HG03175 (cell line): ENCODE measurements at regions not wholly inside any gene's neighbourhood (a gene's known extent, or its start where the extent isn't known, plus 50 kb on each side); places are given as distances from the start of the nearest gene placed in this dataset.
"Not testable (repeated sequence)": the region's sequence is repeated elsewhere in the genome, so short reads cannot be mapped to it uniquely, and the experiment has no call there.

Experiments used
- ATAC-seq: cut with Tn5 transposase; IDR thresholded peaks from one replicate; pipeline ENCODE4 v1.9.1; 2021; ENCODE audit warnings: mild to moderate bottlenecking, moderate library complexity; ENCODE audit not compliant: unreplicated experiment

DNA sequence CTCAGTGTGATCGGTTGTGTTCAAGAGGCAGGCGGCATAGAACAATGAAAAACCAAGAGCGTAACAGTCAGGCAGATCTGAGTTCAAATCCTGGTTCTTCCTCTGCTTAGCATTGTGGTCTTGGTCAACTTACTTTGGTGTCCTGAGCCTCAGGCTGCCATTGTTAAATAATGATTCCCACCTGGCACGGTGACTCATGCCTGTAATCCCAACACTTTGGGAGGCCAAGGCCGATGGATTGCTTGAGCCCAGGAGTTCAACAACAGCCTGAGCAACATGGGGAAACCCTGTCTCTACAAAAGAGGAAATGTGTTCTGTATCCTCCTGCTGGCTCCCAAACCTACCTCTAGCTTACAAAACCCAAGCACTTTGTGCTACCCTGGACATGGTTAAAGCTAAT lies 129.0 kb upstream of the STX18 start:
- ATAC-seq: no peak

DNA sequence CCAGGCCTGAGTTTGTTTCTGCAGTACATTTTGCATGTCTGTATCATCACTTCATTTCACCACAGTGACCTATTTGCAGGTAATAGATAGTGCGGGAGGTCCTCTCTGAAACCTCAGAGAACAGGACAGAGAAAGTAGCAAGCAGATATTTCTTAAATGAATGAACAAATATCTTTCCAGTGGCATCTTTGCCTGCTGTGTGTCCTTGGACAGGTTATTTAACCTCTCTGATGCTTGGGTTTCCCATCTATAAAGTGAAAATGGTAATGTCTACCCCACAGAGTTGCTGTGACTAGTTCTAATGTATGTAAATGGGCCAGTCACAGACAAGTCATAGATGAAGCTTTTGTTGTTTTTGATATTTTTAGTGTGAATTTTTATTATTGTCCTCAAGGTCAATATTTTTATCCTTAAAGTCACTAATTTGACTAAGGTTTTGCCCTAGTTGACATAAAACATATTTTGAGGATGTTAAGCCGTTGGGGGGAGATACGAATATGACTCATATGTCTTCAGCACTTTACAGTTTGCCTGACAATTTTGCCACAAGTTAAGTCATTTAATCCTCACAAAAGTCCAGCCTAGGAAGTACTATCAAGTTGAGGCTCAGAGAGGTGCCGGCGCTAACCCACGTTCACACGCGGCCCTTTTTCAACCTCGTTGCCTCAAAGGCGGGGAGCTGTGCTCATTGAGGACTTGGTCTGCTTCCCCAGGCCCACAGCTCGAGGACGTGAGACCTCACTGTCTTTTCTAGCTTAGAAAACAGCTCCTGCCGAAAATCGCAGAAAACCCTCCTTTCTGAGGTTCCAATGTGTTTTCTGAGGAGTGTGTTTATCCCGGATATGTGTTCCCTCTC lies 126.7 kb upstream of the STX18 start:
- no peak for ATAC-seq

DNA sequence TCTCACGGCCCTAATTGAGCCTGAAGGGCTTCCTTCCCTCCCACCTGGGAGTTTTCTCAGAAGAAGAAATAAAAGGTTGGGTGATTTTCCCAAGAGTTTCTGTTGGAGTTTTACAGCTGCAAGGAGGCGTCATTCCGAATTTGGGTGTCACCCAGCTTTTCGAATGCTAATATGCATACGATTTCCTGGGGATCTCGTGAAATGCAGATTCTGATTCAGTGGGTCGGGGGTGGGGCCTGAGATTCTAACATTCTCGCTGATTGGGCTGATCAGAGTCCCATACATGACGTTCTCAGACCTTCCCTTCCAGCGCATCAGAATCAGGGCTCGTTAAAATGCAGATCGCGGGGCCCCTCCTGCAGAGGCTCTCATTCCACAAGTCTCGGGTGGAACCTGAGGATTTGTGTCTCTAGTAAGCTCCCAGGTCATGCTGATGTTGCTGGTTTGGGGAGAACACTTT lies 125.8 kb upstream of the STX18 start:
- ATAC-seq: no peak

DNA sequence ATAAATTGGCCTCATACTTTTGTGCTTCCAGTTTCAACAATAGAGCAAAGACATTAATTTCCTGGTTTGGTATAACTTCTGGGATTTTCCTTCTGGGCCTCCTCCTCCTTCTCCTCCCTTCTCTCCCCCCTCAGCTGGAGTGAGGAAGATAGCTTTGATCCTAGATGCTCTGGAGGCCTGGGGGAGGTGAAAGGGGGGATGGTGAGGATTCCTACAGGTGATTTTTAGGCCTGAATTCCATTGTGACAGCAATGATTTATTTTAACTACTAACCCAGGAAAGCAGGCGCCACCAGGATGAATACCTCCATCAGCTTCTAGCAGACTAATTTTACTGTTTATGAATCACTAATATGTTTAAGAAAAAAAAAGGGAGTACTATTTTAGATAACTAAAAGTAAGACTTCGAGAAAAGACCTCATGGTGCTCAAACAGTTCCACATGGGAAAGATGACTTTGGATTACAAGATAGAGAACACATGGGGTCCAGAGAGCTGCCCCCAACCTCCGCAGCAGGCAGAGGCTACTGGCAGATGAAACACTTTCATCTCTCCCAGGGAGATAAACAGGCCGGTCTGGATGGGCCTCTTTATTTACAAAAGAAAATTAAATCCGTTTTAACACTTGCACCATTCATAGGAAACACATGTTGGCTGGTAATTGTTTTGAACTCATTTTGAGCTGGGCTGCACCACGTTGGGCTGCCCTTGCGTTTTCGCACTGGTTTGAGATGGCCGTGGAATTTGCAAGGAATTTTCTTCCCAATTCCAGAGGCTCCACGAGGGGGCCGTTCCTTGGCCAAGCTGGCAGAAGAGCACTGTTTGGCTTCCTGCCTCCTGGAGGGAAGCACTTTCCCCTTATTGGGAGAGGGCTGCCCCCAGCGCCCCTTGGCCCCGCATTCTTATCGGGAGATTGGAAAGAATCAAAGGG lies 125.1 kb upstream of the STX18 start:
- ATAC-seq: no peak

DNA sequence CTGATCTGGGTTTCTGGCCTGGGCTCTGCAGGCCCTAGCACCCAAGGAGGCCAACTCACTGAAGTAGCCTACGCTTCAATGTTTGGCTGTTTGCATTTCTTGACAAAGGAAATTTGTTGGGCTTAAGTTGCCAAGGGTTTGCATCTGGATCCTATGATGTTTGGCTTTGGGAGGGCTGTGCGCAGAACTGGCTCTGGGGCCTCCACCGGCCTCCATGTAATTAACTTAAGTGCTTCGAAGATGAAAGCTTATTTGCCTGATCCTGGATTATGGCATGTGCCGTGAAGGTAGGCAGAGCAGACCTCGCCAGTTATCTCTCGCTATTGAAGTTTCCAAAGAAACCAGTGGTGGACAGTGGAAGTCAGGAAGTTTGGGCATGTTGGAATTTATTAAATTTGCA lies 124.3 kb upstream of the STX18 start:
- ATAC-seq: no peak

DNA sequence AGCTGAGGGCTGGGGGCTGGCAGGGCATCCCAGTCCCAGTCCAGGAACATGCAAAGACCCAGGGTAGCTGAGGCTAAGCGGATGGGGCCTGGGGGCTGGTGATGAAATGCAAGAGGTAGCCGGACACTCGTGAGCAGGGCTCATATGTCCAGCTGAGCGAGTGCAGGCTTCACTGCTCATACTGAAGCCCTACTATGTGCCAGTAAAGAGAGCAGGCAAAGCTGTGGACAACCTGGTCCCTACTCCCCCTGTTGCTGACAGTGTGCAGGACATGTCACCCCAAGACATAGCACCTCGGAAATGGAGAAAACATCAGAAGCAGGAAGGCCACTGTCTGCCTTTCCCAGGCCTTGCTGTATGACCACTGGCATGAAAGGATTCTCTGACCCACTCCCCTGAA lies 122.4 kb upstream of the STX18 start:
- ATAC-seq: no peak

DNA sequence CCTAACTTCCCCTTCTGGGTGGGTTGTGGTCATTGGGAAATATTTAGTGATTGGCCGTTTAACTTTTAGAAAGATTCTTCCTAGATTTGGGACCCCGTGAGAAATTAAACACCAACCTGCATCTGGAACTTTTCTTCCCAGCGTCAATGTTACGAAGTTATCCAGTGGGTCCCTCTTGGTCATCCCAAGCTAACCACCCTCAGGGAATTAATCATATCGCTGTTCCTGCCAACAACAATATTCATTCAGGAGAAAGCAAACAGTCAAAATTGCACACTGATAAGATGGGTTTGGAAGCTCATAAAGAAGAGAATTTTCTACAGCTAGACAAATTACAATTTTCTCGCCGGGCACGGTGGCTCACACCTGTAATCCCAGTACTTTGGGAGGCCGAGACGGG lies 121.2 kb upstream of the STX18 start:
- no peak for ATAC-seq

DNA sequence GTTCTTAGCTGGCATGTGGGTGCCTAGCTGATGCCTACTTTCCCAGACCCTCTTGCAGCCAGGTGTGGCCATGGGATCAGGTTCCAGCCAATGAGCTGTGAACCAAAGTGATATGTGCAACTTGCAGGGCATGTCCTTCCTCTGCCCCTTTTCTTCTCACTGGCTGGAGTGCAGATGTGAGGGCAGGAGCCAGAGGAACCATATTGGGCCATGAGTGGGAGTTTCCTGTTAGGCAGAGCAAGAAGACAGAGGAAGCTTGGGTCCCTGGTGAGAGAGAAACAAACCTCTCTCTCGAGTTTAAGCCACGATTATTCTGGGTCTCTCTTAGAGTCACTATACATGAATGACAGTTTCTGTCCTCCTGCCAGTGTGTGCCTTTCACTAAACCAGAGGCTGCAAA lies 120.4 kb upstream of the STX18 start:
- no peak for ATAC-seq

DNA sequence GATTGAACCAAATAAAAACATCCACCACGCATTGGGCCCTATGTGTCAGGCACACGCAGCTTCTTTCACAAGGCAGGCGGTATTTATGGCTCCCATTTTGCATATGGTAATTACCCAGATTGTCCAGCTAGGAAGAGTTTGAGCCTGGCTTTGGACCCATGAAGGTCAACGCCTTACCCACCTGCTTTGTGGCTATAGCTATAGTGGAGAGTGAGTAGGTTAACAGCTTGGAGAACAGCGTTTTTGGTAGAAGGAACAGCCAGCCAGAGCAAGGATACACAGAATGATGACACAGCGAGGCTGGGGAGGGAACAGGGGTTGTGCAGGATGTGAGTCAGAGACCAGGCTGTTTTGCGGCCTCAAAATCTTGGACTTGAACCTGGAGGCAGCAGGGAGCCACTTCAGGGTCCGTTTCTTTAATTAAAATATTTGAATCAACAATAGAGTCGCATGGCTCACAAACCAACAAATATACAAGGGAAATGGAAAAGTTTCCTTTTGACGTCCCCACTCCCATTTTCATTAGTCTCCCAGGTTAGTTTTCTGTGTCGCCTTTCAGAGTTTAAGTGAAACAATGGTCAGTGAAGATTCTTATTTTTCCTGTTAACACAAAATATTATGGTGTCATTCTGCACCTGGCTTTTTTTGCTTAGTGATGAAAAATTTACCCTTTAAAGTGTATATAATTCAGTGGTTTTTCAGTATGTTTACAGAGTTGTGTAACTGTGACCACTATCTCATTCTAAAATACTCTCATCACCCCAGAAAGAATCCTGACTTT lies 118.2 kb upstream of the STX18 start:
- no peak for ATAC-seq

DNA sequence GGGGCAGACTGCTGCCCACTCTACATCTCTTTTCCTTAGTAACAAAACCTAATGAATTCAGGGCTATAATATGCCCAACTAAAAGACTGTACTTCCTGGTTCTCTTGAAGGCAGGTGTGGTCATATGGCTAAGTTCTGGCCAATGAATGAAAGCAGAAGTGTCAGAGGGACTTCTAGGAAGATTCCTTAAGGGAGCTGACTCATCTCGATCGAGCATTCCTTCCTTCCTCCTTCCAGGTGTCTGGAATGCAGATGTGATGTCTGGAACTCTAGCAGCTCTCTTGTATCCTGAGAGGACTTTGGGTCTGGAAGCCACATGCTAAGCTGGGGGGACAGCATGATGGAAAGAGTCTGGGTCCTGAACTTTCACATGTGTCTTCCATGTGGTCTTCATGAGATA lies 116.2 kb upstream of the STX18 start:
- ATAC-seq: no peak

DNA sequence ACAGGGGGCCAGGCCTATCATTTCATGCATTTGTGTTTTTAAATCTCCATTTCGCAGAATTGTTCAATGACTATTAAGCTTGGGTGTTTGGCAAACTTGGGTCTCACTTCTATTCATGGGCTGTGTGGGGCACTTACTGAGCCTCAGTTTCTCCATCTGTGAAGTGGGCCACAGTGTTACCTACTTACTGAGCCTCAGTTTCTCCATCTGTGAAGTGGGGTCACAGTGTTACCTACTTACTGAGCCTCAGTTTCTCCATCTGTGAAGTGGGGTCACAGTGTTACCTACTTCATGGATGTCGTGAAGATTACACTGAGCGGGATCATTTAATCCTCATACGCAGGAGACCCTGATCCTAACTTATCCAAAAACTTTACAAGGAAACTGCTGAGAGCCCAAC lies 115.1 kb upstream of the STX18 start:
- ATAC-seq: no peak

DNA sequence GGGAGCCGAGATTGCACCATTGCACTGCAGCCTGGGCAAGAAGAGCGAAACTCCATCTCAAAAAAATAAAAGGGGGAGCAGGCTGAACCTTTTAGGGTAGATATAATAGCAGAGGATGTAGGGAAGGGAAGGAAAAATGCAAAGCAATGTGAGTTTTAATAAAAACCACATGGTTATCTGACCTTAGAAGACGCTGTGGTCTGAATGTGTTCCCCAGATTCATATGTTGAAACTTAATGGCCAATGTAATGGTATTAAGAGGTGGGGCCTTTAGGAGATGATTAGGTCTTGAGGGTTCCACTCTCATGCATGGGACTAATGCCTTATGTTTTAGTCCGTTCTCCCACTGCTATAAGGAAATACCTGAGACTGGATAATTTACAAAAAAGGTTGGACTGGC lies 114.1 kb upstream of the STX18 start:
- ATAC-seq: no peak

DNA sequence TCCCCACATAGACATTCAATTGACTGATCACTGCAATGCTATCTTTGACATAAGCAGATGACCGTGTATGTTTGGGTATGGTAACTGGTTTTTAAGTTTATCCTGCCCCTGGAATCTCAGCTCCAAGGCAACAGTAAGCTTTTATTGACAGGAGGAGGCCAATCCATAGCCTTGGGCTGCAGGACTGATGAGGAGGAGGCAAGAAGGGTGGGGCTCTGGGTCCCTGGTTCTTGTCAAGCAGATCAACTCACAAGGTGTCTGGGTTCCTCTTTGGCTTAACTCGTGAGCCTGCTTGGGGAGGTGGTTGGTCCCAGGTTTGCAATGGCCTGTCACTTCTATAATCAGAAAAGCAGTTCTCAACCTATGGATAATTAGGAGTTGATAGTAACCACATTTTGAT lies 113.2 kb upstream of the STX18 start:
- no peak for ATAC-seq

DNA sequence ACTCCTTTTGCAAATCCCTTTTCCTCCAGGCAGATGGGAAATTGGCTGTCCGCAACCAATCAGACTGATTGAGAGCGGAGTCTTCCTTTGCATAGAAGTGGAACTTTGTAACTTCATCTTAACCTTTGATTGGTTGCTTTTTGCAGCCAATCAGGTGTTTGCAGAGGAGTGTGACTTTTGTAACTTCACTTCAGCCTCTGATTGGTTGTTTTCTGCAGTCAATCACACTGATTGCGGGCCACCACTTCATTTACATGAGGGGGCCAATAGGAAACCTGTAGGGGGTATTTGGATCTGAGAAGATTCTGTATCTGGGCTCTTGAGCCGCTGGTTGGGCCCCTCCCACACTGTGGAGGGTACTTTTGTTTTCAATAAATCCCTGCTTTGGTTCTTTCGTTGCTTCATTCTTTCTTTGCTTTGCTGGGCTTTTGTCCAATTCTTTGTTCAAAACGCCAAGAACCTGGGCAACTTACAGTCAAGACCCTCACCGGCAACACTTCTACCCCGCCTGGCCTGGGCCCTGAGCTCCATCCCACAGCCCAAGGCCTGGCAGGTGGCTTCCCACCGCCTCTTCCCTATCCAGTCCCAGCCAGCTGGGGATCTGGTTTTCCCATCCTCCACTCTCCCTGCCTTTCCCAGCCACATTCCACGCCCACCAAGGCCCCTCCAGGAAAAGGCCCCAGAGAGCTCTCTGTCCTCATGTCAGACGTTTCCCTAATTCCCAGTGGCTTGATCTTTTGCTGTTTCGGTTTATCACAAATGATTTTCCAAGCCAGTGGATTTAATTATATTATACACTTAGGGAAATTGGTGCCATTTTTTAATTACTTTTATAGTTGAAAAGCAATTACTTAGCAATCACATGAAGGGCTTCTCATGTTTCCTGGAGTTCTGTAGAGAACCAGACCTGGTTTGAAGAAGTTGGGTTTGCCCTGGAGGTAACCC lies 110.2 kb upstream of the STX18 start:
- no peak for ATAC-seq

DNA sequence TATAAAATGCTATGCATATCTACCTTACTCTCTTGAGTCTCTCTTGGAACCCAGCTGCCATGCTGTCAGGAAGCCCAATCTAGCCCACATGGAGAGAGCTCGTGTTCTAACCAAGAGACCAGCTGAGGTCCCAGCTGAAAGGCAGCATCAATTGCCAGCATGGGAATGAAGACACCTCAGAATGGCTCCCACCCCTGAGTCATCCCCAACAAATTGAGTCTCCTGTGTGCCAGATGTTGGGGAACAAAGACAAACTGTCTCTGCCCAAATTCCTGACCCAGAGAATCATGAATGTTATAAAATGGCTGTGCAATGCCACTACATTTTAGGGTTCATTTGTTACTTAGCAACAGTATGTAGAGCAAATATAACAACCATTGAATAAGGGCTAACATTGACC lies 105.2 kb upstream of the STX18 start:
- no peak for ATAC-seq

DNA sequence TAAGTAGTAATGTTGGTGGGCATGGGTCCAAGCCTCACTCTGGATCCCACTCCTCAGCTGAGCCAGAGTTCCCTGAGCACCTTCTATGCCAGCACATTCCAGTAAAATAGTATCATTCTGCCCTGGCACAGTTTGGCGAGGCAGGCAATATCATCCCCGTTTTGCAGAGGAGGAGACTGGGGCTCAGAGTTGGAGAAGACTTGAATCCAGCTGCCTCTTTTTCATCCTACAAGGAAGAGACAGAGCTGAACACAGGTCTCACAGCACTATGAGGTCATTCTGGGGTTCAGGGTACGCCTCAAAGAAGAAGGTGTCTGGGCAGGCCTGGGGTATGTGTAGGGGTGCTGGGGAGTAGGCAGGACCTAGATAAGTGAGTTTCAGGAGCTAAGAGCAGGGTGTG lies 103.9 kb upstream of the STX18 start:
- ATAC-seq: no peak

DNA sequence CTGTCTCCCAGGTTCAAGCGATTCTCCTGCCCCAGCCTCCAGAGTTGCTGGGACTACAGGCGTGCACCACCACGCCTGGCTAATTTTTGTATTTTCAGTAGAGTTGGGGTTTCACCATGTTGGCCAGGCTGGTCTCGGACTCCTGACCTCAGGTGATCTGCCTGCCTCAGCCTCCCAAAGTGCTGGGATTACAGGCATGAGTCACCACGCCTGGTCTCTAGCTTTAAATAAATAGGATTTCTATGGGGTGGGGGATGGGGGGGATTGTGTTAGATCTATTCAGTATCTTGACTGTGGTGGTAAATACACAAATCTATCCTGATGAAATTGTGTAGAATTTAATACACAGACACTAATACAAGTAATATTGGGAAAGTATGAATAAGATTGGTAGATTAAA lies 102.4 kb upstream of the STX18 start:
- not testable (repeated sequence) for ATAC-seq

DNA sequence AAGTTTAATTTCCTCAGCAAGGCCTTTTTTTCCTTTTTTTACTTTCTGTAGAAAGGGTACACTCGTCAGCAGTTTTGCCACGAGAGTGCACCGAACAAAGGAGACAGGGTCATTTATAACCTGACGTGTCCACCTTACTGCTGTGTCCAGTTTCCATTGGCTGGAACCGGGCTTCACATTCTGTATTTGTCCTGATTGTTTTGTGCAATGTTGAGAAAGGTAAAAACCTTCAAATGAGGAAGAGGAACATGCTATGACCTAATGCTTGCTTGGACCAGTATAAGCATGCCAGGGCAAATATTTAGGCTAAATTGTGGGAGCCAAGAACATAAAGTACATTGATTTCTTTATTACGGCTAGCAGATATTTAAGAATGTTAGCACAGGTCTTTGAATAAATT lies 101.9 kb upstream of the STX18 start:
- not testable (repeated sequence) for ATAC-seq

DNA sequence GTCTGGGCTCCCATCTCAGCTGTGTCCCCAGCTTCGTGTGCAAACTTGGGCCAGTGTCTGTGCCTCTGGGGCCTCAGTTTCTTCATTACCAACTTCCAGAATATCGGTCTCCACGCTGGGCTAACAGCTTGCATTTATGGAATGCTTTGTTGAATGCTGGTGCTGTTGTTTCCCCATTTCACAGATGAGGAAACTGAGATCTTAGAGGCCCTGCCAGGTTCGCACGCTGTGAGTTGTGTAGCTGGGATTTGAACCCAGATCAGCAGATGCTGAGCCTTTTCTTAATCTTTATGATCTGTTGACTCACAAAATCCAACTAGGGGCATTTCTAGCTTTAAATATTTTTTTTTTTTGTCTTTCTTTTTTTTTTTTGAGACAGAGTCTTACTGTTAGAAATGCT lies 101.5 kb upstream of the STX18 start:
- ATAC-seq: no peak

DNA sequence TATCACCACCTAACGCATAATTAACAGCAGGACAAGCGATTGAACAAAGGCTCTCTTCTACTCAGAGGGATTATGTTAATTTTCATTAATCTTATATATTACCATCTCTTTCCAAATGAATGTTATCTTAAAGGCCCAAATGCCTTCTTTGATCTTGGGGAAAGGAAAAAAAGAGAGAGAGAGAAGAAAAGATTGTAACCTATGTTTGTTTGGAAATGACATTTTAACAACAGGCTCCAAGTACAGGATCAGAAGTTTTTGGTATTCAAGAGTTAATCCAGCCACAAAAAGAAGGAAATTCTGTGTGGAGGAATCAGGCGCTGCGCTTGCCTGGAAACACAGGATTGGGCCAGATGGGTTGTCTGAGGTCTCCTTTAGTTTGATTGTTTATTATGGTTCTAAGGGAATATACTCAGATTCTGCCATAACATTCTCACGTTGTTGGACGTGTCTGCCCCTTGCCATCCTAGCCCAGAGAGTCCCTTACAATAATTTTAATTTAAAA lies 100.7 kb upstream of the STX18 start:
- no peak for ATAC-seq
